ENCODE measurements at regions not wholly inside any gene's neighbourhood (a gene's known extent, or its start where the extent isn't known, plus 50 kb on each side); places are given as distances from the start of the nearest gene placed in this dataset.

DNA sequence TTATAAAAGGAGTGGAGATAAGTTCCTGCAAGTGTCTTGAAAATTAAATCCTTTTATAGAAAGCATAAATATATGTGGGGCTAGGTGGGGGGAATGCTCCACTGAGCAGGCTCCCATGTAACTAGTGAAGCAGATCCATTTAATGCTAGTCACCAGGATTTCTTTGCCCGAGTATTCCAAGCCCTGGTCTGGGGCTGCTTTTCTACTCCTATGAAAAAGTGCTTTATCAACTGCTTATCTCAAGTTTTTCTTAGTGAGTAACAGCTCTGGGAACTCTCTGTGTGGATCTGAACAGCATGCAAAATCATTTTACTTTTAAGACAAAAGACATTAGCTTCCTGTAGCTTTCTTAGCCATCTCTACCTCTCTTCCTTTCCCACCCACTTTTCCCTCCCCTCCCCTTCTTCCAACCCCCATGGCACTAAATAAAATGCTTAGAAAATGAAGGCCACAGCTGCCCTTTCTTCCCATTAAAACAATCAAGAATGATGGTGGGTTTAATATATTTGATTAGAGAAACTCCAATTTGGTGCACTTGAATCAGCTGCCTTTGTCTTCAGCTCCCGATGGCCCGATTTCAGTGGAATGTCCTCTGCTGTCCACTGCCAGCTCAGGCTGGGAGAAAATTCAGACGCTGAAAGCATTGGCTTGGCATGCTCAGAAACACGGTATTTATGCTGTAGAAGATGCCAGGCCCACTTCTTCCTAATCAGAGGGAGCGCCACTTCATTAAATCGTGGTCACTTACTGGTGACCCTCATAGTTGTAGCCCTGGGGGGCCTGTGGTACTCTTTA, 475.1 kb downstream of the FOXO1 start:
- no peaks in the 10 kb centered on the region for H3K36me3 ChIP-seq (ENCODE audit: insufficient read depth, low read length)
- Mint-ChIP-seq H3K27ac (ENCODE audit: unreplicated experiment) (peak overlapping the region; percentile 97), H3K4me1 (ENCODE audit: low read depth, unreplicated experiment) (peaks cover 30% of the 10 kb centered on the region), H3K4me3 (ENCODE audit: unreplicated experiment) (no peak overlapping the region), H3K36me3 (ENCODE audit: low read depth, unreplicated experiment) (no peaks in the 10 kb centered on the region), H3K9me3 (ENCODE audit: unreplicated experiment) (peaks cover 3% of the 10 kb centered on the region), H3K27me3 (ENCODE audit: low read depth, unreplicated experiment) (no peaks in the 10 kb centered on the region)
- peak overlapping the region; percentile 67 for H3K27ac ChIP-seq (ENCODE audit: low read depth, low read length)
- peak overlapping the region; percentile 66 for H3K4me2 ChIP-seq (ENCODE audit: low read length)
- H3K9ac ChIP-seq (ENCODE audit: low read length), result peak overlapping the region; percentile 49
- no peaks in the 10 kb centered on the region for H3K79me2 ChIP-seq (ENCODE audit: insufficient read depth, low read length)
- FAIRE-seq (no peak), DNase-seq (ENCODE audit: low read depth) (peak; percentile 61)
- H2AFZ ChIP-seq (ENCODE audit: low read depth, low read length), result peak overlapping the region; percentile 51
- no peaks in the 10 kb centered on the region for H3K9me3 ChIP-seq (ENCODE audit: insufficient read depth, low read depth, low read length)
- TF ChIP-seq, protein P1, sequence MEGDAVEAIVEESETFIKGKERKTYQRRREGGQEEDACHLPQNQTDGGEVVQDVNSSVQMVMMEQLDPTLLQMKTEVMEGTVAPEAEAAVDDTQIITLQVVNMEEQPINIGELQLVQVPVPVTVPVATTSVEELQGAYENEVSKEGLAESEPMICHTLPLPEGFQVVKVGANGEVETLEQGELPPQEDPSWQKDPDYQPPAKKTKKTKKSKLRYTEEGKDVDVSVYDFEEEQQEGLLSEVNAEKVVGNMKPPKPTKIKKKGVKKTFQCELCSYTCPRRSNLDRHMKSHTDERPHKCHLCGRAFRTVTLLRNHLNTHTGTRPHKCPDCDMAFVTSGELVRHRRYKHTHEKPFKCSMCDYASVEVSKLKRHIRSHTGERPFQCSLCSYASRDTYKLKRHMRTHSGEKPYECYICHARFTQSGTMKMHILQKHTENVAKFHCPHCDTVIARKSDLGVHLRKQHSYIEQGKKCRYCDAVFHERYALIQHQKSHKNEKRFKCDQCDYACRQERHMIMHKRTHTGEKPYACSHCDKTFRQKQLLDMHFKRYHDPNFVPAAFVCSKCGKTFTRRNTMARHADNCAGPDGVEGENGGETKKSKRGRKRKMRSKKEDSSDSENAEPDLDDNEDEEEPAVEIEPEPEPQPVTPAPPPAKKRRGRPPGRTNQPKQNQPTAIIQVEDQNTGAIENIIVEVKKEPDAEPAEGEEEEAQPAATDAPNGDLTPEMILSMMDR (IDR thresholded peaks at IDR 0.05; ENCODE audit: insufficient read depth, low read depth, low read length), result no peak
- peaks cover 30% of the 10 kb centered on the region for H3K4me1 ChIP-seq (ENCODE audit: insufficient read depth, low read length)
- H3K4me3 ChIP-seq (ENCODE audit: insufficient read depth, low read depth, low read length), result no peak overlapping the region
- no peaks in the 10 kb centered on the region for H4K20me1 ChIP-seq (ENCODE audit: insufficient read depth, low read length)
- H3K27me3 ChIP-seq (ENCODE audit: insufficient read depth, low read length), result no peaks in the 10 kb centered on the region

DNA sequence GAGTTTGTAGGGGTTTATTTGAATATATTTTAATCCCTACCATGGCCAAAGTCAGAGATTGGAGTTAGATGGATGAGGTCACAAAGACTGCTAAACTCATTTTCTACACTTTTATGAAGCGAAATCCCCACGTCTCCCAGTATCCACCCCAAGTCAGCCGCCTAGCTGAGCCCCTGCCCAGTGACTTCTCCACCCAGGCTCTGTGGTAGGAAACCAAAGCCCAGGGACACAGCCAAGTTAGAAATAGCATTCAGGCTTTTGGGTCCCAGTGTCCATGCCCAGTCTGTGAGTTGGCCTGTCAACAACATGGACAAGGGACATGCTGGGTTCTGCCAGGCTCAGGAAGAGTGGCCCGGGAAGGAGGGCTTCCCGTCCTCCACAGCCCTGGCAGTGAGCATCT, 474.0 kb downstream of the FOXO1 start:
- H3K36me3 ChIP-seq (ENCODE audit: insufficient read depth, low read length), result no peaks in the 10 kb centered on the region
- H3K27ac Mint-ChIP-seq (ENCODE audit: unreplicated experiment), result no peak overlapping the region
- no peak overlapping the region for H3K4me2 ChIP-seq (ENCODE audit: low read length)
- no peaks in the 10 kb centered on the region for H3K9me3 ChIP-seq (ENCODE audit: insufficient read depth, low read depth, low read length)
- FAIRE-seq, result no peak
- no peak overlapping the region for H3K4me3 Mint-ChIP-seq (ENCODE audit: unreplicated experiment)
- H3K4me1 Mint-ChIP-seq (ENCODE audit: low read depth, unreplicated experiment), result peaks cover 30% of the 10 kb centered on the region
- H3K9me3 Mint-ChIP-seq (ENCODE audit: unreplicated experiment), result peaks cover 3% of the 10 kb centered on the region
- H3K4me3 ChIP-seq (ENCODE audit: insufficient read depth, low read depth, low read length), result no peak overlapping the region
- H2AFZ ChIP-seq (ENCODE audit: low read depth, low read length), result no peak overlapping the region
- no peak for DNase-seq (ENCODE audit: low read depth)
- peaks cover 30% of the 10 kb centered on the region for H3K4me1 ChIP-seq (ENCODE audit: insufficient read depth, low read length)
- no peak overlapping the region for H3K9ac ChIP-seq (ENCODE audit: low read length)
- no peaks in the 10 kb centered on the region for H3K27me3 ChIP-seq (ENCODE audit: insufficient read depth, low read length)
- TF ChIP-seq EZH2 (IDR thresholded peaks at IDR 0.05; ENCODE audit: insufficient read depth, low read length), result no peak
- TF ChIP-seq, protein P1 (IDR thresholded peaks at IDR 0.05; ENCODE audit: insufficient read depth, low read depth, low read length), result no peak
- H3K79me2 ChIP-seq (ENCODE audit: insufficient read depth, low read length), result no peaks in the 10 kb centered on the region
- H3K27me3 Mint-ChIP-seq (ENCODE audit: low read depth, unreplicated experiment), result no peaks in the 10 kb centered on the region
- H3K36me3 Mint-ChIP-seq (ENCODE audit: low read depth, unreplicated experiment), result no peaks in the 10 kb centered on the region
- no peak overlapping the region for H3K27ac ChIP-seq (ENCODE audit: low read depth, low read length)
- H4K20me1 ChIP-seq (ENCODE audit: insufficient read depth, low read length), result no peaks in the 10 kb centered on the region

DNA sequence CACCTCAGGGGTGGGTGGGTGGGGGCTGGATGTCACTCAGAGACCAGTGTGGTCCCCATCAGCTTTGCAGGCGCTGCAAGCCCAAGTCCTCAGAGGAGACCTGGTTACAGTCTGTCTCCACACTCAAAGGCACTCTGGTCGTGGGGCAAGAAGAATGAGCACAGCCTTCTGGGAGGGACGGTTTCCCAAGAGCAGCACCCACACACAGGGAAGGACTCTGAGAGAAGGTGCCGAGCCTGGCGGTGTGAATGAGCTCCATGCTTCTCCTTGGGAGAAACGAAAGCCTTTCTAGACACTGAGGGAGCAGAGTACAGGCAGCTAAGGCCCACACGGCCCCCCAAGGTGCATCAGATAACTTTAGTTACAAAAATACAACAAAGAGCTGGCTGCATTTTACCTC, 473.6 kb downstream of the FOXO1 start:
- H3K4me1 Mint-ChIP-seq (ENCODE audit: low read depth, unreplicated experiment), result peaks cover 29% of the 10 kb centered on the region
- Histone ChIP-seq H3K9ac (ENCODE audit: low read length) (no peak overlapping the region), H3K4me2 (ENCODE audit: low read length) (peak overlapping the region; percentile 18), H3K4me3 (ENCODE audit: insufficient read depth, low read depth, low read length) (no peak overlapping the region), H4K20me1 (ENCODE audit: insufficient read depth, low read length) (no peaks in the 10 kb centered on the region), H3K9me3 (ENCODE audit: insufficient read depth, low read depth, low read length) (no peaks in the 10 kb centered on the region), H3K36me3 (ENCODE audit: insufficient read depth, low read length) (no peaks in the 10 kb centered on the region), H3K27ac (ENCODE audit: low read depth, low read length) (no peak overlapping the region), H2AFZ (ENCODE audit: low read depth, low read length) (no peak overlapping the region), H3K4me1 (ENCODE audit: insufficient read depth, low read length) (peaks cover 30% of the 10 kb centered on the region), H3K27me3 (ENCODE audit: insufficient read depth, low read length) (no peaks in the 10 kb centered on the region), H3K79me2 (ENCODE audit: insufficient read depth, low read length) (no peaks in the 10 kb centered on the region)
- no peaks in the 10 kb centered on the region for H3K27me3 Mint-ChIP-seq (ENCODE audit: low read depth, unreplicated experiment)
- H3K4me3 Mint-ChIP-seq (ENCODE audit: unreplicated experiment), result no peak overlapping the region
- FAIRE-seq (no peak), DNase-seq (ENCODE audit: low read depth) (no peak)
- H3K9me3 Mint-ChIP-seq (ENCODE audit: unreplicated experiment), result peaks cover 3% of the 10 kb centered on the region
- TF ChIP-seq EZH2 (IDR thresholded peaks at IDR 0.05; ENCODE audit: insufficient read depth, low read length), result no peak
- TF ChIP-seq, protein P1 (IDR thresholded peaks at IDR 0.05; ENCODE audit: insufficient read depth, low read depth, low read length), result no peak
- H3K27ac Mint-ChIP-seq (ENCODE audit: unreplicated experiment), result no peak overlapping the region
- H3K36me3 Mint-ChIP-seq (ENCODE audit: low read depth, unreplicated experiment), result no peaks in the 10 kb centered on the region

Measured in astrocyte (in vitro differentiated cells and primary cell).